H9 (cell line): ENCODE measurements at regions not wholly inside any gene's neighbourhood (a gene's known extent, or its start where the extent isn't known, plus 50 kb on each side); places are given as distances from the start of the nearest gene placed in this dataset.

ENCODE experiments used
- DNase-seq: peaks from one replicate; pipeline ENCODE4 v3.0.0-alpha.2; 2017
- H2AFZ ChIP-seq: one replicate; pipeline ENCODE4 v1.6.1; 2013; ENCODE audit warnings: mild to moderate bottlenecking, low read length, control low read depth, moderate library complexity
- H2AK5ac ChIP-seq: 2 replicates; pipeline ENCODE4 v1.6.1; 2013; ENCODE audit warnings: low read length, control low read depth, mixed read lengths; ENCODE audit not compliant: insufficient read length
- H2BK120ac ChIP-seq: one replicate; pipeline ENCODE4 v1.6.1; 2013; ENCODE audit warnings: low read depth, mild to moderate bottlenecking, low read length, control low read depth, inconsistent platforms; ENCODE audit not compliant: poor library complexity, severe bottlenecking
- H2BK12ac ChIP-seq: 2 replicates; pipeline ENCODE4 v1.6.1; 2013; ENCODE audit warnings: low read length, control low read depth, mixed read lengths, low read depth; ENCODE audit not compliant: insufficient read length
- H2BK15ac ChIP-seq: 2 replicates; pipeline ENCODE4 v1.6.1; 2013; ENCODE audit warnings: low read depth, low read length, control low read depth
- H2BK20ac ChIP-seq: one replicate; pipeline ENCODE4 v1.6.1; 2013; ENCODE audit warnings: low read depth, mild to moderate bottlenecking, low read length, control low read depth, inconsistent platforms; ENCODE audit not compliant: poor library complexity, severe bottlenecking
- H2BK5ac ChIP-seq: 2 replicates; pipeline ENCODE4 v1.6.1; 2013; ENCODE audit warnings: low read length, control low read depth, mixed read lengths; ENCODE audit not compliant: insufficient read length
- H3K14ac ChIP-seq: 2 replicates; pipeline ENCODE4 v1.6.1; 2013; ENCODE audit warnings: low read length, control low read depth; ENCODE audit not compliant: insufficient read depth
- H3K18ac ChIP-seq: 2 replicates; pipeline ENCODE4 v1.6.1; 2013; ENCODE audit warnings: low read depth, mild to moderate bottlenecking, mixed read lengths, low read length, control low read depth; ENCODE audit not compliant: insufficient read length
- H3K23ac ChIP-seq: 2 replicates; pipeline ENCODE4 v1.6.1; 2013; ENCODE audit warnings: low read length, control low read depth, mixed read lengths, low read depth; ENCODE audit not compliant: insufficient read length
- H3K23me2 ChIP-seq: 2 replicates; pipeline ENCODE4 v1.6.1; 2013; ENCODE audit warnings: low read depth, mild to moderate bottlenecking, mixed read lengths, low read length, control low read depth; ENCODE audit not compliant: insufficient read length, poor library complexity, severe bottlenecking
- H3K27ac ChIP-seq: 2 replicates; pipeline ENCODE4 v1.5.1; 2013; ENCODE audit warnings: low read length, control low read depth, mixed read lengths, low read depth; ENCODE audit not compliant: insufficient read length
- H3K27me3 ChIP-seq: 2 replicates; pipeline ENCODE4 v1.6.1; 2013; ENCODE audit warnings: low read length, control low read depth, inconsistent platforms; ENCODE audit not compliant: insufficient read depth
- H3K4ac ChIP-seq: 2 replicates; pipeline ENCODE4 v1.6.1; 2013; ENCODE audit warnings: low read depth, mild to moderate bottlenecking, control low read depth, inconsistent platforms, low read length, moderate library complexity
- H3K4me1 ChIP-seq: 2 replicates; pipeline ENCODE4 v1.6.1; 2013; ENCODE audit warnings: low read length, control low read depth, inconsistent platforms; ENCODE audit not compliant: insufficient read depth
- H3K4me2 ChIP-seq: 2 replicates; pipeline ENCODE4 v1.6.1; 2013; ENCODE audit warnings: low read length, control low read depth, mixed read lengths; ENCODE audit not compliant: insufficient read length, insufficient read depth
- H3K56ac ChIP-seq: 2 replicates; pipeline ENCODE4 v1.6.1; 2013; ENCODE audit warnings: low read depth, mild to moderate bottlenecking, mixed read lengths, low read length, control low read depth; ENCODE audit not compliant: insufficient read length
- H3K79me1 ChIP-seq: 2 replicates; pipeline ENCODE4 v1.6.1; 2013; ENCODE audit warnings: low read depth, mild to moderate bottlenecking, moderate library complexity, low read length, control low read depth, inconsistent platforms; ENCODE audit not compliant: insufficient read depth, poor library complexity, severe bottlenecking
- H3K79me2 ChIP-seq: 2 replicates; pipeline ENCODE4 v1.6.1; 2013; ENCODE audit warnings: low read length, control low read depth, inconsistent platforms; ENCODE audit not compliant: insufficient read depth
- H3K9ac ChIP-seq: 2 replicates; pipeline ENCODE4 v1.6.1; 2013; ENCODE audit warnings: low read length, control low read depth, mixed read lengths; ENCODE audit not compliant: insufficient read length; ENCODE audit errors: extremely low read depth
- H3K9me3 ChIP-seq: one replicate; pipeline ENCODE4 v1.6.1; 2013; ENCODE audit warnings: low read depth, low read length, inconsistent platforms; ENCODE audit not compliant: control insufficient read depth
- H3T11ph ChIP-seq: one replicate; pipeline ENCODE4 v1.6.1; 2013; ENCODE audit warnings: mild to moderate bottlenecking, low read length, control low read depth, inconsistent platforms
- H4K20me1 ChIP-seq: one replicate; pipeline ENCODE4 v1.6.1; 2013; ENCODE audit not compliant: control insufficient read depth, insufficient read length, insufficient read depth
- H4K5ac ChIP-seq: 2 replicates; pipeline ENCODE4 v1.6.1; 2013; ENCODE audit warnings: low read depth, mild to moderate bottlenecking, mixed read lengths, low read length, control low read depth; ENCODE audit not compliant: insufficient read length
- H4K8ac ChIP-seq: replicated peaks from 2 replicates; pipeline ENCODE4 v1.6.1; 2013; ENCODE audit warnings: low read length, control low read depth, mixed read lengths, low read depth; ENCODE audit not compliant: insufficient read length
- H4K91ac ChIP-seq: 2 replicates; pipeline ENCODE4 v1.6.1; 2013; ENCODE audit warnings: low read depth, mild to moderate bottlenecking, moderate library complexity, mixed read lengths, low read length, control low read depth; ENCODE audit not compliant: insufficient read length
- H3K27ac Mint-ChIP-seq, 3 experiments: 2 replicates in 2 of 3; 3 replicates in 1 of 3; pipeline ENCODE4 v1.8.0; 2020 to 2021; ENCODE audit warnings: mixed read lengths in 3 of 3, mild to moderate bottlenecking in 1 of 3, moderate library complexity in 1 of 3
- H3K27me3 Mint-ChIP-seq: 2 replicates; pipeline ENCODE4 v1.8.0; 2021; ENCODE audit warnings: low read depth, mild to moderate bottlenecking, moderate library complexity, mixed read lengths
- H3K36me3 Mint-ChIP-seq, 3 experiments: 2 replicates in 2 of 3; 3 replicates in 1 of 3; pipeline ENCODE4 v1.8.0; 2020 to 2021; ENCODE audit warnings: low read depth in 3 of 3, mixed read lengths in 3 of 3; ENCODE audit not compliant: insufficient read depth in 1 of 3
- H3K4me1 Mint-ChIP-seq, 2 experiments: 2 replicates each; pipeline ENCODE4 v1.8.0; 2020; ENCODE audit warnings: mixed read lengths in 2 of 2
- H3K4me3 Mint-ChIP-seq, 2 experiments: 2 replicates in 1 of 2; 3 replicates in 1 of 2; pipeline ENCODE4 v1.8.0; 2020 to 2021; ENCODE audit warnings: mild to moderate bottlenecking in 2 of 2, mixed read lengths in 2 of 2, moderate library complexity in 1 of 2
- H3K9me3 Mint-ChIP-seq, 2 experiments: 2 replicates in 1 of 2; 3 replicates in 1 of 2; pipeline ENCODE4 v1.8.0; 2020; ENCODE audit warnings: mild to moderate bottlenecking in 2 of 2, mixed read lengths in 2 of 2, moderate library complexity in 1 of 2
- CTCF ChIP-seq: fragments of 200-600 bp; sonication (generic); conservative IDR thresholded peaks from 3 replicates; pipeline ENCODE4 v1.8.0; 2021; ENCODE audit warnings: antibody characterized with exemption, mild to moderate bottlenecking
- WGBS: extraction: QIAGEN DNeasy Blood & Tissue Kit; methylation state at CpG from one replicate; pipeline ENCODE4 v1.1.7; 2013; ENCODE audit warnings: missing lambda C conversion rate, low lambda C conversion rate, mixed read lengths; ENCODE audit not compliant: insufficient read length; ENCODE audit errors: extremely low coverage; 5-methylcytosine and 5-hydroxymethylcytosine counted together

- DNase-seq: no peak
- Histone ChIP-seq H2BK15ac (no peak overlapping the region), H3K27me3 (no peaks in the 10 kb centered on the region), H2BK120ac (no peak overlapping the region), H2BK12ac (no peak overlapping the region), H4K91ac (no peak overlapping the region), H3K9ac (no peak overlapping the region), H3K4ac (no peak overlapping the region), H4K5ac (no peak overlapping the region), H3K14ac (no peak overlapping the region), H3K23me2 (no peaks in the 10 kb centered on the region), H3K9me3 (no peaks in the 10 kb centered on the region), H3K56ac (no peak overlapping the region), H2BK20ac (no peak overlapping the region), H3K79me2 (no peaks in the 10 kb centered on the region), H3K79me1 (no peaks in the 10 kb centered on the region), H3K18ac (no peak overlapping the region), H2AFZ (no peak overlapping the region), H3K4me1 (no peaks in the 10 kb centered on the region), H3T11ph (no peak overlapping the region), H2BK5ac (no peak overlapping the region), H2AK5ac (no peak overlapping the region), H3K27ac (no peak overlapping the region), H3K4me2 (no peak overlapping the region), H4K20me1 (no peaks in the 10 kb centered on the region), H4K8ac (no peak overlapping the region), H3K23ac (no peak overlapping the region)
- no CpG with 5 or more reads among the region's 15 CpGs for WGBS
- no peaks in the 10 kb centered on the region for H3K4me1 Mint-ChIP-seq
- no peaks in the 10 kb centered on the region; the same call in 1 of the 2 replicates for H3K27me3 Mint-ChIP-seq
- H3K36me3 Mint-ChIP-seq: no peaks in the 10 kb centered on the region
- H3K4me3 Mint-ChIP-seq: no peak overlapping the region
- H3K27ac Mint-ChIP-seq: no peak overlapping the region
- H3K9me3 Mint-ChIP-seq: no peaks in the 10 kb centered on the region; a peak in 1 of 5 replicates
- no peak for TF ChIP-seq CTCF
These were observed 617.4 kb upstream of the SALL3 start for GRCh38 chr18:78362198-78362597.
